ENCODE measurements at regions not wholly inside any gene's neighbourhood (a gene's known extent, or its start where the extent isn't known, plus 50 kb on each side); places are given as distances from the start of the nearest gene placed in this dataset.

- TF ChIP-seq POLR2A (IDR thresholded peaks at IDR 0.05) (no peak), POLR2AphosphoS5 (IDR thresholded peaks at IDR 0.05) (no peak)
- TF ChIP-seq, protein P1, sequence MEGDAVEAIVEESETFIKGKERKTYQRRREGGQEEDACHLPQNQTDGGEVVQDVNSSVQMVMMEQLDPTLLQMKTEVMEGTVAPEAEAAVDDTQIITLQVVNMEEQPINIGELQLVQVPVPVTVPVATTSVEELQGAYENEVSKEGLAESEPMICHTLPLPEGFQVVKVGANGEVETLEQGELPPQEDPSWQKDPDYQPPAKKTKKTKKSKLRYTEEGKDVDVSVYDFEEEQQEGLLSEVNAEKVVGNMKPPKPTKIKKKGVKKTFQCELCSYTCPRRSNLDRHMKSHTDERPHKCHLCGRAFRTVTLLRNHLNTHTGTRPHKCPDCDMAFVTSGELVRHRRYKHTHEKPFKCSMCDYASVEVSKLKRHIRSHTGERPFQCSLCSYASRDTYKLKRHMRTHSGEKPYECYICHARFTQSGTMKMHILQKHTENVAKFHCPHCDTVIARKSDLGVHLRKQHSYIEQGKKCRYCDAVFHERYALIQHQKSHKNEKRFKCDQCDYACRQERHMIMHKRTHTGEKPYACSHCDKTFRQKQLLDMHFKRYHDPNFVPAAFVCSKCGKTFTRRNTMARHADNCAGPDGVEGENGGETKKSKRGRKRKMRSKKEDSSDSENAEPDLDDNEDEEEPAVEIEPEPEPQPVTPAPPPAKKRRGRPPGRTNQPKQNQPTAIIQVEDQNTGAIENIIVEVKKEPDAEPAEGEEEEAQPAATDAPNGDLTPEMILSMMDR (IDR thresholded peaks at IDR 0.05 in 8 of 11, conservative IDR thresholded peaks at IDR 0.05 in 3 of 11) = no peak
- Histone ChIP-seq H3K36me3 (no peaks in the 10 kb centered on the region), H3K9me3 (no peaks in the 10 kb centered on the region), H3K27ac (no peak overlapping the region), H3K4me3 (no peak overlapping the region), H3K27me3 (replicated peaks in 1 of 7) (no peaks in the 10 kb centered on the region), H3K4me1 (no peaks in the 10 kb centered on the region)
- 78 to 89% (median 85%) methylated on average over 3 of the region's 3 CpGs for WGBS, 5 donors
- intact Hi-C loops (cut with DNase I; ENCODE audit: low total_unique reads) = no loop called here
- no peak for DNase-seq
Observed at GRCh38 chr12:127542931-127543330, 724.0 kb upstream of the TMEM132C start.

- Histone ChIP-seq H3K36me3 (no peaks in the 10 kb centered on the region), H3K4me3 (no peak overlapping the region), H3K27ac (no peak overlapping the region), H3K4me1 (no peaks in the 10 kb centered on the region), H3K27me3 (replicated peaks in 1 of 7) (no peaks in the 10 kb centered on the region), H3K9me3 (no peaks in the 10 kb centered on the region)
- 73 to 84% (median 82%) methylated on average over 6 of the region's 6 CpGs for WGBS, 5 donors
- no peak for DNase-seq
- intact Hi-C loops (cut with DNase I; ENCODE audit: low total_unique reads) = no loop called here
- TF ChIP-seq POLR2AphosphoS5 (IDR thresholded peaks at IDR 0.05) (no peak), POLR2A (IDR thresholded peaks at IDR 0.05) (no peak)
- TF ChIP-seq, protein P1 (IDR thresholded peaks at IDR 0.05 in 8 of 11, conservative IDR thresholded peaks at IDR 0.05 in 3 of 11) = no peak
Observed at GRCh38 chr12:127546721-127547505, 720.1 kb upstream of the TMEM132C start.

- Histone ChIP-seq H3K27me3 (replicated peaks in 1 of 7) (no peaks in the 10 kb centered on the region), H3K36me3 (no peaks in the 10 kb centered on the region), H3K27ac (no peak overlapping the region), H3K4me1 (no peaks in the 10 kb centered on the region), H3K4me3 (no peak overlapping the region), H3K9me3 (peaks cover 0 to 10% (median 5%) of the 10 kb centered on the region in 8 donors)
- 46 to 65% (median 56%) methylated on average over 10 of the region's 10 CpGs for WGBS, 5 donors
- intact Hi-C loops (cut with DNase I; ENCODE audit: low total_unique reads) = no loop called here
- no peak for DNase-seq
- TF ChIP-seq, protein P1 (IDR thresholded peaks at IDR 0.05 in 8 of 11, conservative IDR thresholded peaks at IDR 0.05 in 3 of 11) = no peak
- no peak for TF ChIP-seq POLR2AphosphoS5 (IDR thresholded peaks at IDR 0.05)
- no peak for TF ChIP-seq POLR2A (IDR thresholded peaks at IDR 0.05)
Observed at GRCh38 chr12:127548123-127548553, 718.8 kb upstream of the TMEM132C start.

- peaks cover 0 to 10% (median 5%) of the 10 kb centered on the region in 8 donors for H3K9me3 ChIP-seq
- H3K27me3 ChIP-seq (replicated peaks in 1 of 7) = no peaks in the 10 kb centered on the region
- no peaks in the 10 kb centered on the region for H3K36me3 ChIP-seq
- WGBS, 5 donors = 74 to 79% (median 76%) methylated on average over 8 of the region's 8 CpGs
- intact Hi-C loops (cut with DNase I; ENCODE audit: low total_unique reads) = no loop called here
- H3K4me3 ChIP-seq = no peak overlapping the region
- no peaks in the 10 kb centered on the region for H3K4me1 ChIP-seq
- TF ChIP-seq, protein P1 (IDR thresholded peaks at IDR 0.05 in 8 of 11, conservative IDR thresholded peaks at IDR 0.05 in 3 of 11) = no peak
- no peak for TF ChIP-seq POLR2AphosphoS5 (IDR thresholded peaks at IDR 0.05)
- no peak overlapping the region for H3K27ac ChIP-seq
- no peak for DNase-seq
Observed at GRCh38 chr12:127550271-127550670, 716.7 kb upstream of the TMEM132C start.
